Esophagus squamous epithelium (tissue), 5 donors: ENCODE measurements at regions not wholly inside any gene's neighbourhood (a gene's known extent, or its start where the extent isn't known, plus 50 kb on each side); places are given as distances from the start of the nearest gene placed in this dataset.

Source experiments
- DNase-seq: peaks from one replicate; lab custom pipeline; 2025; lab: John Stamatoyannopoulos, UW
- H3K27ac ChIP-seq, 4 donors: fragments of 200-600 bp; sonication (generic); one replicate each; pipeline ENCODE4 v1.5.1; 2016 to 2019; ENCODE audit warnings: mild to moderate bottlenecking in 1 of 4
- H3K27me3 ChIP-seq, 4 donors: fragments of 200-600 bp; sonication (generic); 1 replicate in 3 of 4; 2 replicates in 1 of 4; pipeline versions ENCODE4 v1.5.1 to v1.6.0; 2017 to 2021; ENCODE audit warnings: antibody characterized with exemption in 1 of 4
- H3K36me3 ChIP-seq, 3 donors: fragments of 200-600 bp; sonication (generic); one replicate each; pipeline ENCODE4 v1.5.1; 2016 to 2019
- H3K4me1 ChIP-seq, 3 donors: fragments of 200-600 bp; sonication (generic); one replicate each; pipeline ENCODE4 v1.5.1; 2017 to 2019
- H3K4me3 ChIP-seq, 4 donors: fragments of 200-600 bp; sonication (generic); 1 replicate in 3 of 4; 2 replicates in 1 of 4; pipeline ENCODE4 v1.5.1; 2016 to 2019; ENCODE audit warnings: mild to moderate bottlenecking in 2 of 4, moderate library complexity in 1 of 4
- H3K9me3 ChIP-seq, 3 donors: fragments of 200-600 bp; sonication (generic); one replicate each; pipeline ENCODE4 v1.5.1; 2016 to 2019
- POLR2A ChIP-seq, 4 donors: fragments of 450-650 bp; IDR thresholded peaks; one replicate each; pipeline ENCODE4 v1.6.1; 2017; ENCODE audit warnings: antibody characterized with exemption in 4 of 4, mild to moderate bottlenecking in 4 of 4, moderate library complexity in 3 of 4
- WGBS, 2 donors: methylation state at CpG; one replicate each; pipeline ENCODE4 v1.1.5; 2018; 5-methylcytosine and 5-hydroxymethylcytosine counted together
- intact Hi-C: fragments of 100-400 bp; cut with DNase I; formaldehyde crosslinking; loops from one replicate; pipeline ENCODE4 v1.15.0; 2022
- TF ChIP-seq, protein P1 (sequence below), 6 experiments: fragments of 450-650 bp in 4 of 6; fragments of 200-600 bp in 2 of 6; sonication (generic) in 2 of 6; IDR thresholded peaks; one replicate each; pipeline ENCODE4 v1.5.1; 2016 to 2019; ENCODE audit warnings: antibody characterized with exemption in 6 of 6, mild to moderate bottlenecking in 4 of 6, moderate library complexity in 4 of 6
- donor health status: DM: yes; HTN: yes; CAD: no.

DNA sequence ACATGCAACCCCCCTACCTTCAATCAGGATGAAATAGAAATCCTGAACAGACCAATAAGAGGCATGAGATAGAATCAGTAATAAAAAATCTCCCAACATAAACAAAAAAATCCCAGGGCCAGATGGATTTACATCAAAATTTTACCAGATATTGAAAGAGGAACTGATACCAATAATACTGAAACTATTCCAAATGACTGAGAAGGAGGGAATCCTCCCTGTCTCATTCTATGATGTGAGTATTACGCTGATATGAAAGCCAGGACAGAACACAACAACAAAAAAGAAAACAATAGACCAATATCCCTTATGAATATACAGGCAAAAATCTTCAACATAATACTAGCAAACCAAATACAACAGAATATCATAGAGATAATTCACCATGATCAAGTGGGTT, 109.0 kb upstream of the SMC2 start:
- H3K4me3 ChIP-seq = no peak overlapping the region
- H3K27me3 ChIP-seq = no peaks in the 10 kb centered on the region
- TF ChIP-seq, protein P1, sequence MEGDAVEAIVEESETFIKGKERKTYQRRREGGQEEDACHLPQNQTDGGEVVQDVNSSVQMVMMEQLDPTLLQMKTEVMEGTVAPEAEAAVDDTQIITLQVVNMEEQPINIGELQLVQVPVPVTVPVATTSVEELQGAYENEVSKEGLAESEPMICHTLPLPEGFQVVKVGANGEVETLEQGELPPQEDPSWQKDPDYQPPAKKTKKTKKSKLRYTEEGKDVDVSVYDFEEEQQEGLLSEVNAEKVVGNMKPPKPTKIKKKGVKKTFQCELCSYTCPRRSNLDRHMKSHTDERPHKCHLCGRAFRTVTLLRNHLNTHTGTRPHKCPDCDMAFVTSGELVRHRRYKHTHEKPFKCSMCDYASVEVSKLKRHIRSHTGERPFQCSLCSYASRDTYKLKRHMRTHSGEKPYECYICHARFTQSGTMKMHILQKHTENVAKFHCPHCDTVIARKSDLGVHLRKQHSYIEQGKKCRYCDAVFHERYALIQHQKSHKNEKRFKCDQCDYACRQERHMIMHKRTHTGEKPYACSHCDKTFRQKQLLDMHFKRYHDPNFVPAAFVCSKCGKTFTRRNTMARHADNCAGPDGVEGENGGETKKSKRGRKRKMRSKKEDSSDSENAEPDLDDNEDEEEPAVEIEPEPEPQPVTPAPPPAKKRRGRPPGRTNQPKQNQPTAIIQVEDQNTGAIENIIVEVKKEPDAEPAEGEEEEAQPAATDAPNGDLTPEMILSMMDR (IDR thresholded peaks at IDR 0.05) = no peak
- H3K4me1 ChIP-seq = no peaks in the 10 kb centered on the region
- no peak for DNase-seq
- WGBS, 2 donors = 60 to 81% methylated on average over 1 of the region's 1 CpG
- H3K36me3 ChIP-seq = no peaks in the 10 kb centered on the region
- no peaks in the 10 kb centered on the region for H3K9me3 ChIP-seq
- H3K27ac ChIP-seq = no peak overlapping the region
- intact Hi-C loops = no loop called here

DNA sequence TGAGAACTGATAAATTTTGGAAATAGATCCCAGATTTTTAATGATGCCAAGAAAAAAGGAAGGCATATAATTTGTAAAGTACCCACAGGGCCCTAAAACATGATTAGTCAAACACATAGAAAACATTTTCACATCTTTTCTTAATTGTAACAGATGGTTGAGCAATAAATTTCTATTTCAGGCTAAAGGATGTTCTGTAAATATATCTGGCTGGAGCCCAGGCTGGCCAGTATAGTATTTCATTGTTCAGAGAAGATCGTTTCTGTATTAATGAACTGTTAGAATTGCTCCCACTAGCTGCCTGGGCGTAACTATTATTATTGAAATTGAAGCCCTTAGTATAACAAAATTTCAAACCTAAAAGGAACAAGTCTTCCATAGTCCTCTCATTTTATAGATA, 105.3 kb upstream of the SMC2 start:
- WGBS, 2 donors = 83 to 86% methylated on average over 2 of the region's 2 CpGs
- intact Hi-C loops = no loop called here

GRCh38 chr9:103990311-103990710, 103.8 kb upstream of the SMC2 start:
- H3K4me1 ChIP-seq = no peaks in the 10 kb centered on the region
- no peak overlapping the region for H3K4me3 ChIP-seq
- H3K36me3 ChIP-seq = no peaks in the 10 kb centered on the region
- DNase-seq = no peak
- H3K9me3 ChIP-seq = no peaks in the 10 kb centered on the region
- H3K27me3 ChIP-seq = no peaks in the 10 kb centered on the region
- TF ChIP-seq, protein P1 (IDR thresholded peaks at IDR 0.05) = no peak
- TF ChIP-seq POLR2A (IDR thresholded peaks at IDR 0.05) = no peak
- intact Hi-C loops = no loop called here
- WGBS, 2 donors = 81 to 83% methylated on average over 2 of the region's 2 CpGs
- H3K27ac ChIP-seq = no peak overlapping the region

More for the DNA sequence above, 105.3 kb upstream of the SMC2 start:
- Histone ChIP-seq H3K4me3 (no peak overlapping the region), H3K9me3 (no peaks in the 10 kb centered on the region), H3K36me3 (no peaks in the 10 kb centered on the region), H3K27me3 (no peaks in the 10 kb centered on the region), H3K27ac (no peak overlapping the region), H3K4me1 (no peaks in the 10 kb centered on the region)
- DNase-seq = no peak
- TF ChIP-seq, protein P1 (IDR thresholded peaks at IDR 0.05) = no peak
- TF ChIP-seq POLR2A (IDR thresholded peaks at IDR 0.05) = no peak

GRCh38 chr9:103991001-103991400, 103.1 kb upstream of the SMC2 start:
- no peak for TF ChIP-seq POLR2A (IDR thresholded peaks at IDR 0.05)
- TF ChIP-seq, protein P1 (IDR thresholded peaks at IDR 0.05) = no peak
- intact Hi-C loops = no loop called here
- 45 to 52% methylated on average over 2 of the region's 2 CpGs for WGBS, 2 donors
- Histone ChIP-seq H3K4me1 (no peaks in the 10 kb centered on the region), H3K9me3 (no peaks in the 10 kb centered on the region), H3K4me3 (no peak overlapping the region), H3K27ac (no peak overlapping the region), H3K36me3 (no peaks in the 10 kb centered on the region), H3K27me3 (no peaks in the 10 kb centered on the region)
- no peak for DNase-seq

GRCh38 chr9:103991698-103992097, 102.4 kb upstream of the SMC2 start:
- Histone ChIP-seq H3K36me3 (no peaks in the 10 kb centered on the region), H3K4me3 (no peak overlapping the region), H3K27ac (no peak overlapping the region), H3K27me3 (no peaks in the 10 kb centered on the region), H3K4me1 (no peaks in the 10 kb centered on the region), H3K9me3 (no peaks in the 10 kb centered on the region)
- WGBS, 2 donors = 23 to 47% methylated on average over 1 of the region's 1 CpG
- DNase-seq = no peak
- TF ChIP-seq POLR2A (IDR thresholded peaks at IDR 0.05) = no peak
- TF ChIP-seq, protein P1 (IDR thresholded peaks at IDR 0.05) = no peak
- intact Hi-C loops = no loop called here
